WTC11 (cell line): ENCODE measurements at regions not wholly inside any gene's neighbourhood (a gene's known extent, or its start where the extent isn't known, plus 50 kb on each side); places are given as distances from the start of the nearest gene placed in this dataset.

ENCODE experiments used
- ATAC-seq: fragments of 200-7000 bp; cut with Tn5 transposase; 2 replicates; pipeline ENCODE4 v1.10.0; 2021; ENCODE audit warnings: mild to moderate bottlenecking, moderate library complexity
- CTCF ChIA-PET: fragments of 300-600 bp; sonication (Branson Sonifier 250); formaldehyde crosslinking; loops from one replicate; lab custom pipeline; 2021; ENCODE audit warnings: antibody characterized with exemption; lab: Charles Lee
- POLR2A ChIA-PET: fragments of 350-600 bp; sonication (Branson Sonifier 250); formaldehyde crosslinking; loops from one replicate; lab custom pipeline; 2021; ENCODE audit warnings: antibody characterized with exemption; lab: Charles Lee
- DNase-seq: peaks from one replicate; pipeline ENCODE4 v3.0.0; 2021; ENCODE audit warnings: low spot score
- H3K27ac Mint-ChIP-seq: 2 replicates; pipeline ENCODE4 v1.8.0; 2021; ENCODE audit warnings: mixed read lengths
- H3K27me3 Mint-ChIP-seq: 2 replicates; pipeline ENCODE4 v1.8.0; 2021; ENCODE audit warnings: low read depth, mild to moderate bottlenecking, moderate library complexity, mixed read lengths
- H3K36me3 Mint-ChIP-seq: 2 replicates; pipeline ENCODE4 v1.8.0; 2021; ENCODE audit warnings: mixed read lengths
- H3K4me1 Mint-ChIP-seq: 2 replicates; pipeline ENCODE4 v1.8.0; 2022; ENCODE audit warnings: mixed read lengths
- H3K4me3 Mint-ChIP-seq: 2 replicates; pipeline ENCODE4 v1.8.0; 2021; ENCODE audit warnings: mild to moderate bottlenecking, moderate library complexity, mixed read lengths
- H3K9me3 Mint-ChIP-seq: 2 replicates; pipeline ENCODE4 v1.8.0; 2021; ENCODE audit warnings: mixed read lengths
- CREB1 ChIP-seq: sonication (generic); formaldehyde crosslinking; IDR thresholded peaks from 2 replicates; pipeline ENCODE4 v1.8.0; 2023; ENCODE audit warnings: mild to moderate bottlenecking, missing genetic modification reagents
- ETV6 ChIP-seq: sonication (generic); formaldehyde crosslinking; IDR thresholded peaks from 2 replicates; pipeline ENCODE4 v1.8.1; 2022; ENCODE audit warnings: mild to moderate bottlenecking, missing genetic modification reagents
- FOXP4 ChIP-seq: sonication (generic); formaldehyde crosslinking; IDR thresholded peaks from 2 replicates; pipeline ENCODE4 v1.8.0; 2022; ENCODE audit warnings: mild to moderate bottlenecking, missing genetic modification reagents
- GTF2I ChIP-seq: fragments of 250-450 bp; sonication (Bioruptor Pico); conservative IDR thresholded peaks from 2 replicates; pipeline ENCODE4 v1.4.0; 2021; ENCODE audit warnings: mild to moderate bottlenecking
- IRF2 ChIP-seq: sonication (generic); formaldehyde crosslinking; IDR thresholded peaks from 2 replicates; pipeline ENCODE4 v1.8.0; 2022; ENCODE audit warnings: low read depth, missing genetic modification reagents, borderline replicate concordance
- JAZF1 ChIP-seq: fragments of 250-450 bp; sonication (Bioruptor Pico); IDR thresholded peaks from 2 replicates; pipeline ENCODE4 v1.9.0; 2021; ENCODE audit warnings: moderate library complexity, mild to moderate bottlenecking, inconsistent platforms
- KAT7 ChIP-seq: sonication (generic); formaldehyde crosslinking; IDR thresholded peaks from 2 replicates; pipeline ENCODE4 v1.8.1; 2023; ENCODE audit warnings: missing genetic modification reagents, mild to moderate bottlenecking, borderline replicate concordance
- NFATC4 ChIP-seq: fragments of 250-450 bp; sonication (Bioruptor Pico); IDR thresholded peaks from 2 replicates; pipeline ENCODE4 v1.9.0; 2021; ENCODE audit warnings: mild to moderate bottlenecking
- NFYB ChIP-seq: sonication (generic); formaldehyde crosslinking; conservative IDR thresholded peaks from 2 replicates; pipeline ENCODE4 v1.8.0; 2022; ENCODE audit warnings: low read depth, missing genetic modification reagents
- PRRX2 ChIP-seq: fragments of 250-450 bp; sonication (Bioruptor Pico); IDR thresholded peaks from 2 replicates; pipeline ENCODE4 v1.8.0; 2021; ENCODE audit warnings: mild to moderate bottlenecking
- RELA ChIP-seq: sonication (generic); formaldehyde crosslinking; IDR thresholded peaks from 2 replicates; pipeline ENCODE4 v1.8.1; 2022; ENCODE audit warnings: missing genetic modification reagents, mild to moderate bottlenecking, borderline replicate concordance
- RORB ChIP-seq: fragments of 250-450 bp; sonication (Bioruptor Pico); IDR thresholded peaks from 2 replicates; pipeline ENCODE4 v1.9.0; 2021; ENCODE audit warnings: mild to moderate bottlenecking
- SMAD3 ChIP-seq: sonication (generic); formaldehyde crosslinking; IDR thresholded peaks from 2 replicates; pipeline ENCODE4 v1.8.0; 2022; ENCODE audit warnings: missing genetic modification reagents, mild to moderate bottlenecking, borderline replicate concordance
- ZNF138 ChIP-seq: sonication (generic); formaldehyde crosslinking; conservative IDR thresholded peaks from 2 replicates; pipeline ENCODE4 v1.8.1; 2022; ENCODE audit warnings: mild to moderate bottlenecking, moderate library complexity, missing genetic modification reagents
- ZNF219 ChIP-seq: sonication (generic); formaldehyde crosslinking; IDR thresholded peaks from 2 replicates; pipeline ENCODE4 v1.8.0; 2023; ENCODE audit warnings: missing genetic modification reagents, mild to moderate bottlenecking, borderline replicate concordance
- ZNF232 ChIP-seq: sonication (generic); formaldehyde crosslinking; IDR thresholded peaks from 2 replicates; pipeline ENCODE4 v1.8.0; 2022; ENCODE audit warnings: mild to moderate bottlenecking, missing genetic modification reagents
- ZNF423 ChIP-seq: fragments of 250-450 bp; sonication (Bioruptor Pico); IDR thresholded peaks from 2 replicates; pipeline ENCODE4 v2.1.2; 2022; ENCODE audit warnings: mild to moderate bottlenecking, moderate library complexity
- ZNF512 ChIP-seq: sonication (generic); formaldehyde crosslinking; IDR thresholded peaks from 2 replicates; pipeline ENCODE4 v1.8.1; 2022; ENCODE audit warnings: missing genetic modification reagents, borderline replicate concordance
- ZNF671 ChIP-seq: fragments of 250-450 bp; sonication (Bioruptor Pico); IDR thresholded peaks from 2 replicates; pipeline ENCODE4 v1.8.0; 2021; ENCODE audit warnings: mild to moderate bottlenecking
- ZSCAN18 ChIP-seq: fragments of 250-450 bp; sonication (Bioruptor Pico); IDR thresholded peaks from 2 replicates; pipeline ENCODE4 v2.1.2; 2022; ENCODE audit warnings: mild to moderate bottlenecking, moderate library complexity
- TF ChIP-seq, protein P1 (sequence below): sonication (generic); formaldehyde crosslinking; IDR thresholded peaks from 2 replicates; pipeline ENCODE4 v1.8.0; 2023; ENCODE audit warnings: mild to moderate bottlenecking, missing genetic modification reagents
- TF ChIP-seq, protein P2 (sequence below): sonication (generic); formaldehyde crosslinking; IDR thresholded peaks from 2 replicates; pipeline ENCODE4 v1.8.1; 2023; ENCODE audit warnings: mild to moderate bottlenecking, missing genetic modification reagents, moderate library complexity

DNA sequence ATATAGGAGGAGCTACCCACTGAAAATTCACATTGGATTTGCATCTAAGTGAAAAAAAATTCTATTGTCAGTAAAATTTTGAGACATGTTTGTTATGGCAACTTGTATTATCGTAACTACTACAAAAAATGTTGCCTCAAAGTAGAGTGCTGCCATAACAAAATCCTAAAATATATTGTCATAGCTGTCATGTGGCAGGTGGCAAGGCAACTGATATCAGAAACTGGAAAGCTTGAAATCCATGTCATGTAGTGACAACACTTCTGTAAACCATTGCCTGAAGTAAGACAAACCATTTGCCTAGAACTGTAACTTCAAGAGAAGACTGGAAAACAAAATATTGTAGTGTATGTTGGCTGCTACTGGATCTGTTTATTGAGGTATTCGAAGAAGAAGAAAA, 697.5 kb upstream of the CELF4 start (continued):
- TF ChIP-seq, protein P1, sequence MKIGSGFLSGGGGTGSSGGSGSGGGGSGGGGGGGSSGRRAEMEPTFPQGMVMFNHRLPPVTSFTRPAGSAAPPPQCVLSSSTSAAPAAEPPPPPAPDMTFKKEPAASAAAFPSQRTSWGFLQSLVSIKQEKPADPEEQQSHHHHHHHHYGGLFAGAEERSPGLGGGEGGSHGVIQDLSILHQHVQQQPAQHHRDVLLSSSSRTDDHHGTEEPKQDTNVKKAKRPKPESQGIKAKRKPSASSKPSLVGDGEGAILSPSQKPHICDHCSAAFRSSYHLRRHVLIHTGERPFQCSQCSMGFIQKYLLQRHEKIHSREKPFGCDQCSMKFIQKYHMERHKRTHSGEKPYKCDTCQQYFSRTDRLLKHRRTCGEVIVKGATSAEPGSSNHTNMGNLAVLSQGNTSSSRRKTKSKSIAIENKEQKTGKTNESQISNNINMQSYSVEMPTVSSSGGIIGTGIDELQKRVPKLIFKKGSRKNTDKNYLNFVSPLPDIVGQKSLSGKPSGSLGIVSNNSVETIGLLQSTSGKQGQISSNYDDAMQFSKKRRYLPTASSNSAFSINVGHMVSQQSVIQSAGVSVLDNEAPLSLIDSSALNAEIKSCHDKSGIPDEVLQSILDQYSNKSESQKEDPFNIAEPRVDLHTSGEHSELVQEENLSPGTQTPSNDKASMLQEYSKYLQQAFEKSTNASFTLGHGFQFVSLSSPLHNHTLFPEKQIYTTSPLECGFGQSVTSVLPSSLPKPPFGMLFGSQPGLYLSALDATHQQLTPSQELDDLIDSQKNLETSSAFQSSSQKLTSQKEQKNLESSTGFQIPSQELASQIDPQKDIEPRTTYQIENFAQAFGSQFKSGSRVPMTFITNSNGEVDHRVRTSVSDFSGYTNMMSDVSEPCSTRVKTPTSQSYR (CRISPR knock-in tag) = no peak
- TF ChIP-seq PRRX2 (CRISPR knock-in tag) (no peak), ZNF423 (no peak), ETV6 (CRISPR knock-in tag) (no peak)

- no peaks in the 10 kb centered on the region for H3K4me1 Mint-ChIP-seq
- no peaks in the 10 kb centered on the region for H3K27me3 Mint-ChIP-seq
- H3K36me3 Mint-ChIP-seq = no peaks in the 10 kb centered on the region
Observed at GRCh38 chr18:38262661-38263060, 697.1 kb upstream of the CELF4 start.

More at GRCh38 chr18:38262661-38263060, 697.1 kb upstream of the CELF4 start:
- DNase-seq (no peak), ATAC-seq (no peak)
- H3K9me3 Mint-ChIP-seq = peaks cover 7% of the 10 kb centered on the region
- H3K27ac Mint-ChIP-seq = no peak overlapping the region
- ChIA-PET POLR2A (no interaction called here), CTCF (no interaction called here)
- TF ChIP-seq ETV6 (CRISPR knock-in tag) (no peak), ZNF219 (CRISPR knock-in tag) (no peak), ZNF232 (CRISPR knock-in tag) (no peak), SMAD3 (CRISPR knock-in tag) (no peak), RORB (CRISPR knock-in tag) (no peak), ZNF138 (CRISPR knock-in tag) (no peak), JAZF1 (CRISPR knock-in tag) (no peak), NFYB (CRISPR knock-in tag) (no peak), NFATC4 (CRISPR knock-in tag) (no peak), FOXP4 (CRISPR knock-in tag) (no peak), ZNF671 (CRISPR knock-in tag) (no peak), RELA (CRISPR knock-in tag) (no peak), IRF2 (CRISPR knock-in tag) (no peak), GTF2I (CRISPR knock-in tag) (no peak), ZNF512 (CRISPR knock-in tag) (no peak), CREB1 (CRISPR knock-in tag) (no peak), KAT7 (CRISPR knock-in tag) (no peak), ZSCAN18 (no peak)
- TF ChIP-seq, protein P2, sequence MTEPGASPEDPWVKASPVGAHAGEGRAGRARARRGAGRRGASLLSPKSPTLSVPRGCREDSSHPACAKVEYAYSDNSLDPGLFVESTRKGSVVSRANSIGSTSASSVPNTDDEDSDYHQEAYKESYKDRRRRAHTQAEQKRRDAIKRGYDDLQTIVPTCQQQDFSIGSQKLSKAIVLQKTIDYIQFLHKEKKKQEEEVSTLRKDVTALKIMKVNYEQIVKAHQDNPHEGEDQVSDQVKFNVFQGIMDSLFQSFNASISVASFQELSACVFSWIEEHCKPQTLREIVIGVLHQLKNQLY = no peak
- H3K4me3 Mint-ChIP-seq = no peak overlapping the region
